ENCODE measurements at regions not wholly inside any gene's neighbourhood (a gene's known extent, or its start where the extent isn't known, plus 50 kb on each side); places are given as distances from the start of the nearest gene placed in this dataset.
"Not testable (repeated sequence)": the region's sequence is repeated elsewhere in the genome, so short reads cannot be mapped to it uniquely, and the experiment has no call there.

DNA sequence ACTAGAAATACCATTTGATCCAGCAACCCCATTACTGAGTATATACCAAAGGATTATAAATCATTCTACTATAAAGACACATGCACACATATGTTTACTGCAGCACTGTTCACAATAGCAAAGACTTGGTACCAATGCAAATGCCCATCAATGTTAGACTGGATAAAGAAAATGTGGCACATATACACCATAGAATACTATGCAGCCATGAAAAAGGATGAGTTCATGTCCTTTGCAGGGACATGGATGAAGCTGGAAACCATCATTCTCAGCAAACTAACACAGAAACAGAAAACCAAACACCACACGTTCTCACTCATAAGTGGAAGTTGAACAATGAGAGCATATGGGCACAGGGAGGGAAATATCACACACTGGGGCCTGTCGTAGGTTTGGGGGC is 106.0 kb downstream of the SPATA18 start:
- in situ Hi-C loops (cut with MboI; ENCODE audit: low sequenced_read_pairs) = not testable (repeated sequence)

DNA sequence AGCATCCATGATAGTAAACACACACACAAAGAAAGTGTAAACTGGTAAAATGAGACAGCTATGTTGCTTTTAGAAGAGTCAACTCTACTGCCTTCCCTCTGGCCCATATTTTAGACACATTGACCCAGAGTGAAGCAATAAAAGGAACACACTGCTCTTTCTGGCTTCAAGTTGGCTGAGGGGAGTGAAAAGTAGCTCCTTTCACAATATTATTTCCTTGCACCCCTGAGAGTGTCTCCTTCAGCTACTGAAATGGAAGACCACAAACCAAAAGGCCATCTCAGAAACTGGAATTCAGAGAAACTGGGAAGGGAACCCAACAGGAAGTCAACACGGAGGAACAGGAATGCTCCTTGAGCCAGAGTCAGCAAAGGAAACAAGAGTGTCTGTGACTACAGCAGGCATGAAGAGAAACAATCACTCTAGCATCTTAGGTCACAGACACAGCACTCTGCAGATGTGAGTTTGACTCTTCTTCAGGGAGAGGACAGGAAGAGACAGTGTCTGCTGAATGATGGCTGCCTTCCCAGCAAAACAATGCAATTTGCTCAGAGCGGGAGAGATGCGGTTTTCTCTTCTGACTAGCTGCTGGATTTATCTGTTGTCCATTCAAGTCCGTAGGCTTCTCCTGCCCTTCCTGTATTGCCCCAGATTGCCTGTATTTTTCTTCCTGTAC is 106.7 kb downstream of the SPATA18 start:
- in situ Hi-C loops (cut with MboI; ENCODE audit: low sequenced_read_pairs) = no loop called here

DNA sequence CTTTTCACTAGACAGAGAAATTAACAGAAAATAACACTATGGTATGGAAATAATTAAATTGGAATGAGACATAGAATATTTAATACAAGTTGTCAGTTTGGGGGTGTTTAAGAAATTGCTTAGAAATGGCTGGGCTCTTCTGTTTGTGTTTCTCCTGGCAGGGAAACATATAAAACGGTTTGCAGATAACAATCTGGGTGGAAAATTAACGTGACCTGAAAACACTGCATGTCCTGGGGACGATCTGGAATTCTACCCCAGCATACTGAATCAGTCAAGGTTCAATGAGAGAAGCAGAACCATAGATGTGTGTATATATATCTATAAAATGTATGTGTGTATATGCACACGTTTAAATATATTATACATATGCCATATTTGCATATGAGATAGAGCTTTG is 109.8 kb downstream of the SPATA18 start:
- in situ Hi-C loops (cut with MboI; ENCODE audit: low sequenced_read_pairs) = no loop called here

DNA sequence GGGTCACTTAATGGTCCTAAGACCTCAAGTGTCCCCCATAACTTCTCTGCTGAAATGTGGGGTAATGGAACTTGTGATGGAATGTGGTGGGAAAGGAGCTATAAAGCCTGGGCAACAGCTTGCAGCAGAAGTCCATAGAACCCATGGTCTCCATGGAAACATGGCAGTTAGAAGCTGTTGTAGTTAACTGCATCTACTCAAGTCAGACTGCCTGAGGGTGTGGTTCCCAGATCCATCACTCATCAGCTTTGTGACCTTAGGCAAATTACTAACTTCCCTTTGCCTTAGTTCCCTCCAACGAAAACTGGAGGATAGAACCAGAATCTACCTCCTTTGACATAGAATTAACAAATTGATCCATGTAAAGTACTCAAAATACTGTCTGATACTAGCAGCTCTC is 113.0 kb downstream of the SPATA18 start:
- in situ Hi-C loops (cut with MboI; ENCODE audit: low sequenced_read_pairs) = no loop called here

DNA sequence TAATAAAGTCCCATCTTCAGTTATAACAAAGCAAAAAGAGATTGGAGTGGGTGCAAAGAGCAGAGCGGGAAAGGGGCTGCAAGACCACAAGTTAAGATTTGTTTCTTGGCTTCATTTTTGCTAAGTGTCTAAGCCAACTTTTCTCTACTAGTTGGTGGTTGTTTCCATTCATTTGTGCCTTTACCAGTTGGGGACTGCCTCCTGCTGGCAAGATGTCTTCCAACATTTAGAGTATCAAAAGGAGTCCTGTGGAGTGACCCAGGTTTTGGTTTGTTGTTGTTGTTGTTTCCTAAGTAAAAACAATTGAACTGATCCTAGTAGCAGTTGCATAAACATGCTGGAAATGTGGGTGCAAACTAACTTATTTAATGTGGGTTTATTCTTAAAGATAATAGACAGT is 121.1 kb downstream of the SPATA18 start:
- in situ Hi-C loops (cut with MboI; ENCODE audit: low sequenced_read_pairs) = no loop called here

DNA sequence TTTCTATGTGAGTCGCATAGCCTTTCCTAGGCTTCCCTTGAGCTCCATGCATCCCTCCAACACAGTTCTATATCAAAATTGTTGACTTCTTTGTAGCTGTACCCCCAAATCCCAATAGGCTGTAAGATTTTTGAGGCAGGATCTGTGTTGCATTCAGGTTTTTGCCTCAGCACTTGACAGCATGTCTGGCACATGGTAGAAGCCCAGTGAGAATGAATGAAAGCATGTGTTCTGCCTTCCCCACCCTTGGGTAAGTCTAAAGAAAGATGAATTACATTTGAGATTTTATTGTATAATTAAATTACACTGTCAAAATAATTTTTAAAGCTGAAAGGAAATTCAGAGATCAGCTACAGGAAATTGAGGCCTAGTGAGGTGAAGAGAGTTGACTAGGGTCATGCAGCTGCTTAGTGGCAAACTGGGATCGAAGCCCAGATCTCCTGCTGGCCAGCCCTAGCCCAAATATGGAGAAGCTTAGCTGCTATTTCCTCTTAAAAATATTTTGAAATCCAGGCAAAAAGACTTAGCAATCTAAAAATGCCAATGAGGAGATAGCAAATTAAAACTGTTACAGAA is 122.5 kb downstream of the SPATA18 start:
- in situ Hi-C loops (cut with MboI; ENCODE audit: low sequenced_read_pairs) = no loop called here

DNA sequence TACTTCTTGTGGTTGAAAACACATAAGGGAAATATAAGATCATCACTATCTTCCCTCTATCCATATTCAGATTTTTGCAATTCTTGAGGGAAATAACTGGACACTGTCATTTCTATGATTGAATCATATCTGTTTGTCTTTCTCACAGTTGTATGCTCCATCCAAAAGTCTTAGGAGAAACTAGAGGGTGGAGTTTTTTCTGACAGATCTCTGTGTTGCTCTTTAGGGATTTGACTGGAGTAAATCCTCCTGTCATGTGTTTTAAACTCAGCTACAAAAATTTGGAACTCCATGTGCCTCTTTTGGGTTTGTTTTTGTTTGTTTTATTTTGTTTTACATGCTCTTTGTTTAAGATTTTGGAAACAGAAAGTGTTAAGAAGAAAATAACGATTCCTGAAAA is 136.5 kb downstream of the SPATA18 start:
- in situ Hi-C loops (cut with MboI; ENCODE audit: low sequenced_read_pairs) = no loop called here

DNA sequence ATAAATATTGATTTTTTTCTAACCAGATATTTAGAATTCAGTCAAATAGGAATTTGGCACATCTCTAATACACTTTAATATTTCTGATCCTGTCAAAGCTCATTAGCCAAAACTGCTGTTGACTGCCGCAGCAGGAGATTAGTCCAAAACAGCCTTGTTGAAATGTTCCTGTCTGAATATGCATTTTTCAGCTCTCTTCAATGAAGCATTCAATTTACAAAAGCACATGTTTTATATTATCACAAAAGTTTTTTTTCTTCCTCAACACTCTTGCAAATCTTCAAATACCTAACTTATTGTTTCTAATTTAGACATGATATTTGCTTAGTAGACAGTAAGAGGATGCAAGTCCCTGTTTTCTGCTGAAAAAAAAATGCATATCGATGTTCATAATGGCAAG is 140.9 kb downstream of the SPATA18 start:
- in situ Hi-C loops (cut with MboI; ENCODE audit: low sequenced_read_pairs) = no loop called here

DNA sequence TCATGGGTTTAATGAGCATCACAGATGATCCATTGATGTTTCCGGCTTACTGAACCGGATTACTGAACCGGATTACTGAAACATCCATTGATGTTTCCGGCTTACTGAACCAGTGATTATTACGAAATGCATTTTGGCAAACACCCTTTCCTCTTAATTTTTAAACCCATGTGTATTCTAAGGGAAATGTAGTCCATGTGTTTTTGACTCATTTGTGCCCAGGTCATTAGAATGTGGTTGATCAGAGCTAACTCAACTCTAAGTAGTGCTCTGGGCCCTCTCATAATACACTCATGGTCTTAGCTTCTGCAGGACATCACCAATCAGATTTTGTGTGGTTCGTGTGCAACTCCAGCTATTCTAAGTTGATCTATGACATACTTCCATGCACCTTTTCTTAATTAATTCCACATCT is 141.6 kb downstream of the SPATA18 start:
- in situ Hi-C loops (cut with MboI; ENCODE audit: low sequenced_read_pairs) = no loop called here

DNA sequence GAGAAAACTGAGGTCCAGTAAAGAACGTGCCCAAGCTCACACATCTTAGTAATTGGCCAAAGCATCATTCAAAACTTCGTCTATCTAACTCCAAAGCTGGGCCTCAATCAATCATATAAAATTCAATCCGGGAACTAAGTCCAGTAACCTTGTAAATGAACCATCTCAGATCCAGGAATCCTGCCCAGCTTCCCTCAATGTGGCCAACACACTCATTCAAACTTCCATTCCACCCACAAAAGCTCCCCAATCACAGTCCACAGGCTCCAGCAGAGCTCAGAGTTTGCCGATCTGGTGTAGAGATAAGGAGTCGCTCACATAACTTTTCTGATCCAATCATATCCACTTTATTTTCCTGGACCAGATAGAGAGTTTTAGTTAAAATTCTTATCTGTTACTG is 144.8 kb downstream of the SPATA18 start:
- in situ Hi-C loops (cut with MboI; ENCODE audit: low sequenced_read_pairs) = no loop called here

DNA sequence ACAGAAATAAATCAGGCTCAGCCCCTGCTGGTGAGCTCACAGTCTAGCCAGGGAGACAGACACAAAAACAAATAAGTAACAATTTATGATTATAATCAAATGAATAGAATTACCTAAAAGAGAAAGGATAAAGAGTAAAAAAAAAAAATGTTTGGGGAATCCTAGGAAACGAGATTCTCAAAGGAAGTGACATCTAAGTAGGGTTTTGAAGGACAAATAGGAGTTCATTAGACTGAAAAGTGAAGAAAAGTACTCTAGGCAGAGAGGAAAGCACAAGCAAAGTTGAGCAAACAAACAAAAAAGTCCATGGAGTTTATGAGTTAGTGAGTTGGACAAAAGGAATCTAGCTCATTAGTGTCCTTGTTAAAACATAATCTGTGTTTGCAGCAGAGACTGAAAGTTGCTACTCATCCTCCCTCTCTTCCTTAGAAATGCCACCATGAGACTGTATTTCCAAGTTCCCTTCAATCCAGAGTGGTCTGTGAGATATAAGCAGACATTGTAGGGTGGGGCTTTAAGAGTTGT is 145.6 kb downstream of the SPATA18 start:
- in situ Hi-C loops (cut with MboI; ENCODE audit: low sequenced_read_pairs) = no loop called here

DNA sequence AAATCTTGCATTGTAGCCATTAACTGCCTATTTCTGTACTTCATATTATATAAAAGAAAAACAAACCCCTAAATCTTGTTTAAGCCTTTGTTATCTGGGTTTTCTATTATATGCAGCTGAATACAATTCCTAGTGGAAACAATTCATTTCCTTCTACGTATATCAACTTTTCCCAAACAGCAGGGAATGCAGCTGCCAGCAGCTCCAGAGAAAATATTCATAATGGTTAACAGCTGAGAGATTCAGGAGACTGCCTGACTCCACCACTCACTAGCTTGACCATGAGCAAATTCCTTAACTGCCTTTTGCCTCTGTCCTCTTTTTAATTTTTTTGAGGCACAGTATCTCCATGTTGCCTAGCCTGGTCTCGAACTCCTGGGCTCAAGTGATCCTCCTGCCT is 146.2 kb downstream of the SPATA18 start:
- in situ Hi-C loops (cut with MboI; ENCODE audit: low sequenced_read_pairs) = no loop called here

DNA sequence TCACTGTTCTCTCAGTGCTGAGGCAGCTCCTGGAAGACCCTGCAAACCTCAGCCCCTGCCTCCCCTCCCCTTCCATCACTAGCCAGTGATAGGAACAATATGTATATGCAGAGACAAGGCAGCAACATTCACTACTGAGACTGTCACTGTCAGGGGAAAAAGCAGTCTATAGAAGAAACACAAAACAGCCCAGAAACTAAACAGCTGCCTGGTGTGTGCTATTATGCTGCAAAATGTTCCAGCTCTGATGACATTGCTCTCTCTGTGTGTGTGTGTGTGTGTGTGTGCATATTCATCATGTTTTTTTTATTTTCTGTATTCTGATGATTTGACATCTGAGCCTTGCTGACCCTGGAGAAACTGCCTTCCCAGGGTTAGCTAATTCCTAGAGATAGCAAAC is 147.2 kb downstream of the SPATA18 start:
- in situ Hi-C loops (cut with MboI; ENCODE audit: low sequenced_read_pairs) = no loop called here

DNA sequence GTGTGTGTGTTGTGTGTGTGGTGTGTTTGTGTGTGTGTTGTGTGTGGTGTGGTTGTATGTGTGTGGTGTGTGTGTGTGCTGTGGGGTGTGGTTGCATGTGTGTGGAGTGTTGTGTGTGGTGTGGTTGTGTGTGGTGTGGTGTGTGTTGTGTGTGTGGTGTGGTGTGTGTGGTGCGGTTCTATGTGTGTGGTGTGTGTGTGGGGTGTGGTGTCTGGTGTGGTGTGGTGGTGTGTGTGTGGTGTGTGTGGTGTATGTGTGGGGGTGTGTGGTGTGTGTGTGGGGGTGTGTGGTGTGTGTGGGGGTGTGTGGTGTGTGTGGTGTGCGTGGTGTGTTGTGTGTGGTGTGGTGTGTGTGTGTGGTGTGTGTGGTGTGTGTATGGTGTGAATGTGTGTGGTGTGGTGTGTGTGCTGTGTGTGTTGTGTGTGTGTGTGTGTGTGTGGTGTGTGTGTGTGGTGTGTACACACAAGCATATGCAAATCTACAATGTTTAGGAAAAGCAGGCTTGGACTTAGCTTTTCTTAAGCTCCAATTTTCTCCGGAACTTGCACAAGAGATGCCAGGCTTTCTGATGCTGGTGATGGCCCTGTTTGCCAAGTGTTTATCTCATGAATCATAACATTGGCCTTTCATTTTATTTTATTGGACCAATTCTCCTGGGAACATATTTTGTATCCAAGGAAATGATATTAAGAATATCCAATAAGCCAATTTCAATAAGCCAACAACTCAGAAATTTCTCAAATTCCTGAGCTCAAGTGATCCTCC is 148.7 kb downstream of the SPATA18 start:
- in situ Hi-C loops (cut with MboI; ENCODE audit: low sequenced_read_pairs) = no loop called here

DNA sequence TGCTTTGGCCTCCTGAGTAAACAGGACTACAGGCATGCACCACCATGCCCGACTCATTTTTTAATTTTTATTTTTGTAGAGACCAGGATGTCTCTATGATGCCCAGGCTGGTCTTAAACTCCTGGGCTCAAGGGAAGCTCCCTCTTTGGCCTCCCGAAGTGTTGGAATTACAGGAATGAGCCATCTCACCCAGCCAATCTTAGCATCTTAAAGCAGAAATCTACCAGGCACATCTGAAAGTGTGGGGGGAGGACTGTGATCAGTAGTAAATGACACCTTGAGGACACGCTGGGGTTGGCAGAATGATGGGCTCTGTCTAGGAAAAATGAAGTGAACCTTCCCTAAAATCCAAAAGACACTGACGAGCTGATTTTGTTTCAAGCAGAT is 149.2 kb downstream of the SPATA18 start:
- in situ Hi-C loops (cut with MboI; ENCODE audit: low sequenced_read_pairs) = no loop called here

DNA sequence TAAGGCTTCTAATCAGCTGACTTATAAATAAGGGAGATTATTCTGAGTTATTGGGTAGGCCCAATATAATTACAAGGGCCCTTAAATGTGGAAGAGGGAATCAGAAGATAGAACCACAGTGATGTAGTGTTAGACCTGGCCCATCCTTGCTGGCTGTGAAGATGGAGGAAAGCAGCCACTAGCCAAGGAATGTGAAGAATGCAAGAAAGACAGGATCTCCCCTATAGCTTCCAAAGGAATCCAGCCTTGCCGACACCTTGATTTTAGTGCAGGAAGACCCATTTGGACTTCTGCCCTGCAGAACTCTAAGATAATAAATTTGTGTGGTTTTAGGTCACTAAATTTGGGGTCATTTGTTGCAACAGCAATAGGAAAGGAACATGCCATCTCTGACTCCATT is 150.6 kb downstream of the SPATA18 start:
- in situ Hi-C loops (cut with MboI; ENCODE audit: low sequenced_read_pairs) = no loop called here

DNA sequence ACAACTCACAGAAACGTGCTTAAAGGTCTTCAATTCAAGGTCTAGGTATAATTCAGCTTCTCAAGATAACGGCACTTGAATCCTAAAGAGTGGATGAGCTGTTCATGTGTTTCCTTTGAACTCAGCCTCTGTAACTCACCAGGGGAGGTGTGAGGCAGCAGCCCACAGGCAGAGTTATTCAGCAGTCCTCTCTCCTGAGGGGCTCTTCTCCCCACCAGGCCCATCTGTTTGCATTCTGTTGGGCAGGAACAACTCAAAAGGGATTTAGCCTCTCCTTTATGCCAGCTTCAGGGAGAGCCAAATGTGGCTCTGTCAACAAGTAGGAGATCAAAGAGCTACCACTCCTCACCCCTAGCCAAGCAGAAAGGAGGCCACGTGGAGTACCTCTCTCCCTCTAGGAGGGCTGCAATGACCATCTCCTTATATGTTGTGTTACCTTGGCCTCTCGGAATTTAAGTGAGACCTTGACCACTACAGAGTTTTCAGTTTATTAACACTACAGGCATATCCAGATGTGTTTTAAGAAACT is 151.2 kb downstream of the SPATA18 start:
- in situ Hi-C loops (cut with MboI; ENCODE audit: low sequenced_read_pairs) = no loop called here

DNA sequence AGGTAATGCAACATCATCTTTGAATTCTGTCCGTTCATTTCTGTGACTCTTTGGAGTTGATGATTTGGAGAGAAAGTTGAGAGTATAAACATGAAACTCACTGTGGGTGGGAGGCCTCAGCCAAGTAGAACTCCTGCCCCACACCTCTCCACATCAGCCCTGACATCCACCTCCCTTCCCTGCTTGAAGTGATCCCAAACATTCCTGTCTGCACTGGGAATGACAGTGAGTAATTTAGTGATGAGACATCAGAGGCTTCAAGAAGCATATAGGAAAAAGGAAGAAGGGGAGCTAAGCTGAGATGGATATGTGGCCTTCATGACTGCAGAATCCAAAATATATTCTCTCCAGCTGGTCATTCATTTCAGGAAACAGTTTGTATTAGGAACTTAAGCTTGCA is 151.8 kb downstream of the SPATA18 start:
- in situ Hi-C loops (cut with MboI; ENCODE audit: low sequenced_read_pairs) = no loop called here

DNA sequence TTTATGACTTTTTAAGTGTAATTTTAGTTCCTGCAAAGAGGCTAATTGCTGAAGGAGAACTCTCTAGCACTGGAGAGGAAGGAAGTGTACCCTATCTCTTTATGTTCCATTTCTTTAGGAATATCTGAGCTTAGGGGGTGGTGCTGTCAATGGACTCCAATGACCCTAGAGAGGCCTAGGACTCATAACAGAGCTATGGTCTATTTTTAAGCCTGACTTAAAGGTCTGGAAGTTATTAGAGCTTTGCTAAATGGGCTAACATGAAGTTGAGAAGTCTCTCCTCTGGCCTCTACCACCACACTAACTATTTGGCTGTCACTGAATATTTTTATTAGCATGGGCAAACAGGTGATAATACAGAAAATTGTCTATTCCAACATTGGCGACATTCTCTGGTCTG is 152.2 kb downstream of the SPATA18 start:
- in situ Hi-C loops (cut with MboI; ENCODE audit: low sequenced_read_pairs) = no loop called here

DNA sequence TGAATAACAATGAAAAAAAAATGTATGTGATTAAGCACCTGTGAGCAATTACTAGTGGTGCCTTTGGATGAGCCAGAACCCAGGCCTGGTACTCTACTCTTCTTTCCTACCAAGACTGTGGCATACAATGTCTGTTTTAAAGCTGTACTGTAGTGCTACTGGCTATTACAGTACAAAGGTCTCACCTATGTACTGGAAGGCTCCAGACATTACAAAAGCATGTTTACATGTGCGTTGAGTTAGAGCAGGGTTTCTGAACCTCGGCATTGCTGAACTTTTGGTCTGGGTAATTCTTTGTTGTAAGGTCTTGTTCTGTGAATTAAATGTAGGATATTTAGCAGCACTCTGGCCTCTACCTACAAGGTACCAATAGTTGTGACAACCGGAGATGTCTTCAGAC is 153.8 kb downstream of the SPATA18 start:
- in situ Hi-C loops (cut with MboI; ENCODE audit: low sequenced_read_pairs) = no loop called here

DNA sequence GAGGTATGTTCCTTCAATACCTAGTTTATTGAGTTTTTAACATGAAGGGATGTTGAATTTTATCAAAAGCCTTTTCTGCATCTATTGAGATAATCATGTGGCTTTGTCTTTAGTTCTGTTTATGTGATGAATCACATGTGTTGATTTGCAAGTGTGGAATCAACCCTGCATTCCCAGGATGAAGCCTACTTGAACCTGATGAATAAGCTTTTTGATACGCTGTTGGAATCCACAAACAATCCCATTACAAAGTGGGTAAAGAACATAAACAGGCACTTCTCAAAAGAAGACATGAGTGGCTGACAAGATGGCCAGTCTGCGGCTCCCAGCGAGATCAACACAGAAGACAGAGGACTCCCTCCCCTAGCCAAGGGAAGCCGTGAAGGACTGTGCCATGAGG is 156.0 kb downstream of the SPATA18 start:
- in situ Hi-C loops (cut with MboI; ENCODE audit: low sequenced_read_pairs) = not testable (repeated sequence)

DNA sequence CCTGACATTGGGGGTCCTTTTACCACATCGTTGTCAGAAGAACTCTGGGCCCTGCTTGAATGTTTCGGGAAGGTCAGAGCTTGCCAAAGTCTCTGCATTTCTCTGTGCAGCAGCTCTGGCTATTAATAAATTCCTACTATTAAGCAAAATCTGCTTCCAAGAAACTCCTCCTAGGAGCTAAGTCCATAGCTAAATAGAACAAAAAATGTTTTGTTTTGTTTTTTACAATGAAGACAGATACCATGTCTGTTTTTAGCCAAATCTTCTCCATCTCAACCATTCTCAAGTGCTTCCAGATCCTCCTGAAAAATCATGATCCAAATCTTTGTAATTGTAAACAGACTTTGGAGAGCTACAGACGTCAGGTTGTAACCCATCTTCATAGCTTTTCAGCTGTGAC is 161.6 kb downstream of the SPATA18 start:
- in situ Hi-C loops (cut with MboI; ENCODE audit: low sequenced_read_pairs) = no loop called here
